ENCODE measurements at regions not wholly inside any gene's neighbourhood (a gene's known extent, or its start where the extent isn't known, plus 50 kb on each side); places are given as distances from the start of the nearest gene placed in this dataset.

DNA sequence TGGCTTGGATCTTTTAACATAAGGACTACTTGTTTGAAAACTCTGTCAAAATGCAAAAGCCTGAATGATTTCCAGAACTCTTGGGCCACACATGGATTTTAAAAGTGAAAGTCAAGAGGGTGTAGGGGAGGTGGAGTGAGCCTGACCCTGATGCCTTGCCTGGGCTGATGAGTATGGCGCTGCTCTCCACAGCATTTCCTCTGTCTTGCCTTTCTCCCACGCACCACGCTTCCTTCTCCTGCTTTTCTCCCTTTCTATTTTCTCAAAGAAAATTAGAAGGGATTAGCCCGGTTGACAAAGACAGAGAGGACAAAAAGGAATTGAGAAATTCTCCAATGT is 207.0 kb upstream of the CCDC68 start:
- Mint-ChIP-seq H3K36me3 (no peaks in the 10 kb centered on the region), H3K9me3 (peaks cover 10% of the 10 kb centered on the region), H3K4me3 (no peak overlapping the region), H3K27ac (no peak overlapping the region), H3K27me3 (peaks cover 0 to 3% of the 10 kb centered on the region in 2 donors), H3K4me1 (ENCODE audit: low read depth in 2 of 2) (no peaks in the 10 kb centered on the region)
- ATAC-seq (no peak), DNase-seq (ENCODE audit: low spot score) (no peak)

DNA sequence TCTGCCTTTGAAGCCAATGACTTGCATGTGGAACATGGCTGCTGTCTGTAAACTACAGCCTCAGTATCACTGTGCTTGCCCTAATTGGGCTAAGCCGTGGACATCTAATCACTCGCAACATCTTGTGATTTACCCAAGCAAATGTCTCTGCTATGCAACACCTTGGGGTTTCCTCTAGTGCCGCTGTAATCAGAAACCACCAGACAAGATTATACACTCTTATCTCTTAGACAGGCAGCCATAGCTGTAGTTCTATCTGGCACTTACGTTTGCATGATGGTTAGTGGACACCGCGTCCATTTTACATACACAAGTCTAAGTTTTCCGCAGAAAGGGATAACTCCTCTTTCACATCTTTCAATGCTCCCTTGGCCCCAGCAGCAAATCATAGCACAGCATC is 204.3 kb upstream of the CCDC68 start:
- no peak overlapping the region for H3K4me3 Mint-ChIP-seq
- H3K27me3 Mint-ChIP-seq = peaks cover 0 to 3% of the 10 kb centered on the region in 2 donors
- ATAC-seq (peak in 1 of 2 donors; percentile 13), DNase-seq (ENCODE audit: low spot score) (no peak)
- H3K27ac Mint-ChIP-seq = no peak overlapping the region
- peaks cover 5% of the 10 kb centered on the region for H3K9me3 Mint-ChIP-seq
- H3K36me3 Mint-ChIP-seq = no peaks in the 10 kb centered on the region
- H3K4me1 Mint-ChIP-seq (ENCODE audit: low read depth in 2 of 2) = no peaks in the 10 kb centered on the region

DNA sequence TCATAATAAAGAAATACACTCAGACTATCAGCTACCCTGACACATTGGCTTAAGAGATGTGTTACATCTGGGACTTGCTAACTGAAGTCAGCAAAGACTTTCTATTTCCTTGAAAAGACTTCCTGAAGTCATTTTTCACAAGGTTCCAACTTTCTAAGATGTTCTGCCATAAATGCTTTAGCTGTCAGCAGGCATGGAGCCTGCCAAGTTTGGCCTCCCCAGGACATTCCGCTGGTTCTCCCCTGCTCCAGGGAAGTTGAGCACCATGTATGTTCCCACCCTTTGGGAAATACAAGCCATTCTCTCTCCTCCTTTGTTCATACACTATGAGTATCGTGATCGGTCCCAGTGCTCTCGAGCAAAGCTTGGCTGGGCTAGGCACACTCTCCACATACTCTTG is 202.7 kb upstream of the CCDC68 start:
- no peak overlapping the region for H3K27ac Mint-ChIP-seq
- DNase-seq (ENCODE audit: low spot score) (no peak), ATAC-seq (no peak)
- no peak overlapping the region for H3K4me3 Mint-ChIP-seq
- H3K9me3 Mint-ChIP-seq = peaks cover 5% of the 10 kb centered on the region
- no peaks in the 10 kb centered on the region for H3K27me3 Mint-ChIP-seq
- no peaks in the 10 kb centered on the region for H3K36me3 Mint-ChIP-seq
- no peaks in the 10 kb centered on the region for H3K4me1 Mint-ChIP-seq (ENCODE audit: low read depth in 2 of 2)

DNA sequence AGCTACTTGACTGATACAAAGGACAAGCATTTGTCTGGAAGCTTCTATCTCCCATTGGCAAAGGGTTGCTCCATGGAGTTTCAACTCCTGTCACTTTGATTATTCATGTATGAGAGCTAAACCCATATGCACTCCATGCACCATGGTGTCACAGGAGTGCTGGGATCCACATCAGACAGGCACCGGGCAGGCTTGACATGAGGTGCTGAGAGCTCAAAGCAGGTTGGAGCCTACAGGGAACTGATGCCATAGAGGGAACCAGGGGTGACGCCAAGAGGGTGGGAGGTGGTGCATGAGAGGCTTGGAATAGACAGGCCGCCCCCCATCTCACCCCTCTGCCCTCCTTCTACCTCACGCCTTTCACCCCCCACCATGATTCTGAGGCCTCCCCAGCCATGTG is 199.8 kb upstream of the CCDC68 start:
- no peak for DNase-seq (ENCODE audit: low spot score)
- no peak overlapping the region for H3K27ac Mint-ChIP-seq
- H3K4me1 Mint-ChIP-seq (ENCODE audit: low read depth in 2 of 2) = no peaks in the 10 kb centered on the region
- H3K4me3 Mint-ChIP-seq = no peak overlapping the region
- peaks cover 5% of the 10 kb centered on the region for H3K9me3 Mint-ChIP-seq
- ATAC-seq = no peak
- no peaks in the 10 kb centered on the region for H3K36me3 Mint-ChIP-seq
- no peaks in the 10 kb centered on the region for H3K27me3 Mint-ChIP-seq

DNA sequence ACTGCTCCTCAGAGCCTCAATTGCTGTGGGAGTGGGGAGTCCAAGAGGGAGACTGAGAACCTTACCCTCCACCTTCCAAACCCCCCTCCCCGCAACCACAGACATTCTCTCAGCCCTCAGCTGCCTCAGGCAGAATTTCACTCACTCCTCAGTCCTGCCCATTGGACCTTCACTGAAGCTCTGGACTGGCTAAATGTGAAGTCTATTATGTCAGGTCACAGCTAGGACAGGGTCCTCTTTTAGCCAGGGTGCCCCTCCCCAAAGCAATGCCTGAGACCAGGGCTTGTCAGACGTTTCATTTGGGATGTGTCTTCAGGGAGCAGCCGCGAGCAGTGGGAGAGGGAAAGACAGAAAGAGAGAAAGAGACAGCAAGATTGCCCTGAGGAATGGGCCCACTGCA is 199.3 kb upstream of the CCDC68 start:
- Mint-ChIP-seq H3K4me3 (no peak overlapping the region), H3K9me3 (peaks cover 5% of the 10 kb centered on the region), H3K4me1 (ENCODE audit: low read depth in 2 of 2) (no peaks in the 10 kb centered on the region), H3K27me3 (no peaks in the 10 kb centered on the region), H3K36me3 (no peaks in the 10 kb centered on the region), H3K27ac (no peak overlapping the region)
- ATAC-seq (no peak), DNase-seq (ENCODE audit: low spot score) (no peak)

DNA sequence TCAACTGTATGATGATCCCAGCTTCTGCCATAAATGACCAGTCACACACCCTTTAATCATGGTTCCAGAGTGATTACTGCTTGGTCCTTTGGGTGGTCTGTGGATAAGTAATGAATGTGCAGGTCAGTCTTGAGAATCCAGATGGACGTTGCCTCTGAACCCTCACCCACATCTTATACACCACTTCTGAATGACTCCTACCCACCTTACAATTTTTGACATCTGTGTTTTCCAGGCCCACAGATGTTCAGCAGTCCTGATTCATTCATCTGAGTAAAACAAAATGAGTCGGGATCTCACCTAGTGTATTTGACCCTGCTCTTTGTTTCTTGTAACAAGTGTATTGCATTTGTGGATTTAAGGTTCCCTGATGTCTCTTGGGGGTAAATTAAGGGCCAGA is 194.1 kb upstream of the CCDC68 start:
- Mint-ChIP-seq H3K4me3 (no peak overlapping the region), H3K27me3 (peaks cover 0 to 12% of the 10 kb centered on the region in 2 donors), H3K9me3 (peaks cover 7% of the 10 kb centered on the region), H3K36me3 (no peaks in the 10 kb centered on the region), H3K27ac (no peak overlapping the region), H3K4me1 (ENCODE audit: low read depth in 2 of 2) (no peaks in the 10 kb centered on the region)
- no peak for ATAC-seq
- DNase-seq (ENCODE audit: low spot score) = no peak

DNA sequence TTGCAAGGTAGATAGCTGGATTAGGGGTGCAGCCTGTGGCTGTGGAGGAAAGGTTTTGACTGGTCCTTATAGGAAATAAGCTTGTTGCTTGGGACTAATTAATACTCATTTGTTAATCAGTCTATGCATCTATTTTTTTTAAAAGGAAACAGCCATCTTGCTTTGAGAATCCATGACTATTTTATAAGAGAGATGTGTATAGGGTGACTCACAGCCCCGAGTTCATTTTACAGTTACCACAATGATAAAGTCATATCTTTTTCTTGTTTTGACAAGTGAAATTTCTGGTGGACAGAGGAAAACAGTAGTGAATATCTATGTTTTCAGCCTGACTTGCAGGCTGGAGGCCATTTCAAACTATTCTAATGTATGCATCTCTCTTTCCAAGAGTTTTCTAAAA is 193.5 kb upstream of the CCDC68 start:
- ATAC-seq (no peak), DNase-seq (ENCODE audit: low spot score) (no peak)
- Mint-ChIP-seq H3K9me3 (peaks cover 7% of the 10 kb centered on the region), H3K27me3 (peaks cover 0 to 12% of the 10 kb centered on the region in 2 donors), H3K27ac (no peak overlapping the region), H3K36me3 (no peaks in the 10 kb centered on the region), H3K4me3 (no peak overlapping the region), H3K4me1 (ENCODE audit: low read depth in 2 of 2) (no peaks in the 10 kb centered on the region)

DNA sequence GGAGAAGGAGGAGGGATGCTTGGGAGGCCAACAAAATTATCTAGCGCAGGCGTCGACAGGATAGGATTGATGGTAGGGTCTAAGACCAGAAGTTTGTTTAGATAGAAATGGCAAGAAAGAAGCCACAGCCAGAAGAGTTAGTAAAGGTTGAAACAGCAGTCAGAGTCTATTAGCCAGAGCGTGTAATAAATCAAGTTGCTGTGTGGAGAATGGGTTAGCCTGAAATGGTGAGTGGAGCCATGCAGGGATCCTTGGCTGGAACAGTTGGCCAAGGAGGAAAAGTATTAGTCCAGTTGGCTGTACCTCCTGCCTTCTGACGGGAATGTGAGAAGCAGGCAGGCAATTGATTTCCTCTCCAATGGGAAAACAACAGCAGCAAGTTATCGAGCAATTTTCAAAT is 190.7 kb upstream of the CCDC68 start:
- Mint-ChIP-seq H3K27me3 (peaks cover 0 to 12% of the 10 kb centered on the region in 2 donors), H3K9me3 (peaks cover 7% of the 10 kb centered on the region), H3K4me1 (ENCODE audit: low read depth in 2 of 2) (no peaks in the 10 kb centered on the region), H3K27ac (no peak overlapping the region), H3K36me3 (no peaks in the 10 kb centered on the region), H3K4me3 (no peak overlapping the region)
- no peak for DNase-seq (ENCODE audit: low spot score)
- ATAC-seq = no peak

DNA sequence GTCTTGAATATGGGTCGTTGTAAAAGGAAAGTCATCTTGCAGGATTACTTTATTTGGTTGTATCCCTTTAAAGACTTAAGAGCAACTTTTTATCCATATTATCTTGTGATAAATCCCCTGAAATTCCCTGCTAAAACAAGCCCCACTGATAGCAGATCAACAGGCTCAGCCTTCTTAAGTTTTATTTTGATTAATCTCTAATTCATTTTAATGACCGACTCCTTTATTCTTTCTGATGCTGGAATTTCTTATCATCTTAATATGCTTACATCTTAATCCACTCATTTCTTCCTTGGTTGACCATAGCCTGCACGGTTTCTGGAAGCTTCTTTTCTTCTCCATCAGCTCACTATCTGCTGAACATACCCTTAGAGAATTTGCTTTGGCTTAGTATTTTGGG is 188.5 kb upstream of the CCDC68 start:
- no peak overlapping the region for H3K27ac Mint-ChIP-seq
- DNase-seq (ENCODE audit: low spot score) (no peak), ATAC-seq (no peak)
- no peaks in the 10 kb centered on the region for H3K4me1 Mint-ChIP-seq (ENCODE audit: low read depth in 2 of 2)
- peaks cover 0 to 14% of the 10 kb centered on the region in 2 donors for H3K27me3 Mint-ChIP-seq
- peaks cover 7% of the 10 kb centered on the region for H3K9me3 Mint-ChIP-seq
- no peak overlapping the region for H3K4me3 Mint-ChIP-seq
- no peaks in the 10 kb centered on the region for H3K36me3 Mint-ChIP-seq

DNA sequence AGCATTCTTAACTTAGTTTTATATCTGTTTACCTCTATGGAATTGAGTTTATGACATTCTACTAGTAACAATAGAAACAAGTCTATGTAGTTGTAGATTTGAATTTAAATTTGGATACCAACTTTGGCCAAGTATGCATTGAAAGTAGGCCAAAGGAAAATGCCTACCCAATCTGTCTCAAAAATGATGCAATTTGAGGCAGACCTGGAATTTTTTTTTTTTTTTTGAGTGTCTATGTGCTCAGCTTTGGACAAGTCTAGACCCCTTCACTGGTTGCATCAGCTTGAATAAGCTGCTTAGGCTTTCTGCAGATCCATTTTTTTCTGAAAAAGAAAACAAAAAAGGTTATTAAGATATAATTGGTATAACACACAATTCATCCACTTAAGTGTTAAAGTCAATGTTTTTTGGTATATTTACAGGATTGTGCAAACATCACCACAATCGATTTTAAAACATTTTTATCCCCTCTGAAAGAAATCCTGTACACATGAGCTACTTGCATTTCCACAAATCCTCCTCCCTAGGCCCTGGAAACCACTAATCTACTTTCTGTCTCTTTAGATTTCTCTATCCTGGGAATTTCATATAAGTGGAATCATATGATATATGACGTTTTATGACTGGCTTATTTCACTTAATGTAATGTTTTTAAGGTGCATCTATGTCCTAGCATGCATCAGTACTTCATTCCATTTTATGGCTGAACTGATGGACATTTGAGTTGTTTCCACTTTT is 185.1 kb upstream of the CCDC68 start:
- Mint-ChIP-seq H3K4me3 (no peak overlapping the region), H3K27ac (no peak overlapping the region), H3K4me1 (ENCODE audit: low read depth in 2 of 2) (no peaks in the 10 kb centered on the region)

DNA sequence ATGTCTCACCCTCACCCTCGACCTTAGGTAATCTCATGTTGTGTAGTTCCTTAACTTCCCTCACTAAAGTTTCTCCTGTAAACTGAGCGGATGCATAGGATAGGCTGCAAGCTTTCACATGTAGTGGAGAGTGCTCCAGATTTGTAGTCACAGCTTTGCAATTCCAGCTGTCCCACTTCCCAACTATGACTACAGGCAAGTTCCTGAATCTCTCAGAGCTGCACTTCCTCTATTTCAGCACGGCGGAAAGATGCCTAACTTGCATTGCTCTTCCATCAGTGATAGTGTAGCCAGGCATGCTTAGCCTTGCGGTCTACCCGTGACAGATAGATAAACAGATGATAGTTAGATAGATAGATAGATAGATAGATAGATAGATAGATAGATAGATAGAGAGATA is 183.1 kb upstream of the CCDC68 start:
- H3K27ac Mint-ChIP-seq = no peak overlapping the region
- peaks cover 3 to 16% of the 10 kb centered on the region in 2 donors for H3K27me3 Mint-ChIP-seq
- ATAC-seq (no peak), DNase-seq (ENCODE audit: low spot score) (no peak)
- H3K4me3 Mint-ChIP-seq = no peak overlapping the region
- no peaks in the 10 kb centered on the region for H3K9me3 Mint-ChIP-seq
- H3K4me1 Mint-ChIP-seq (ENCODE audit: low read depth in 2 of 2) = no peaks in the 10 kb centered on the region
- no peaks in the 10 kb centered on the region for H3K36me3 Mint-ChIP-seq

More for the DNA sequence above, 185.1 kb upstream of the CCDC68 start:
- no peaks in the 10 kb centered on the region for H3K36me3 Mint-ChIP-seq
- DNase-seq (ENCODE audit: low spot score) = no peak
- H3K9me3 Mint-ChIP-seq = peaks cover under 1% of the 10 kb centered on the region
- peaks cover 2 to 18% of the 10 kb centered on the region in 2 donors for H3K27me3 Mint-ChIP-seq
- ATAC-seq = no peak

DNA sequence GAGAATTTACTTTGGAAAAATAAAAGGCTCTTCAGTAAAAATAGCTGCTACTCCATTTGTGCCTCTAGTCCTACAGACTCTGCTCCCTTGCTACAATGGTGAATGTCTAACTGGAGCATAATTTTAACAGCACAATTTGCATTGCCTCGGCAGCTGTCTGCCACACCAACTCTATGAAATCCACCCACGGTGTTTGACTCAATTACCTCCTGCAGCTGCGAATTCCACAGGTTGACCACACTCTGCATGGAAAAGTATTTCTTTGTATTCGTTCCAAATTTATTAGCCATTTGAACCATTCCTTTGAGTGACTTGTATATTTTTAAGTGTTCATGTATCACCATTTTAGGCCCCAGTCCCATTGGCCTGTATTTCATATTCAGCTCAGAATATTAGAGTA is 182.1 kb upstream of the CCDC68 start:
- H3K27me3 Mint-ChIP-seq = peaks cover 3 to 16% of the 10 kb centered on the region in 2 donors
- no peak overlapping the region for H3K27ac Mint-ChIP-seq
- H3K9me3 Mint-ChIP-seq = no peaks in the 10 kb centered on the region
- H3K4me3 Mint-ChIP-seq = no peak overlapping the region
- DNase-seq (ENCODE audit: low spot score) (no peak), ATAC-seq (no peak)
- H3K36me3 Mint-ChIP-seq = no peaks in the 10 kb centered on the region
- no peaks in the 10 kb centered on the region for H3K4me1 Mint-ChIP-seq (ENCODE audit: low read depth in 2 of 2)

DNA sequence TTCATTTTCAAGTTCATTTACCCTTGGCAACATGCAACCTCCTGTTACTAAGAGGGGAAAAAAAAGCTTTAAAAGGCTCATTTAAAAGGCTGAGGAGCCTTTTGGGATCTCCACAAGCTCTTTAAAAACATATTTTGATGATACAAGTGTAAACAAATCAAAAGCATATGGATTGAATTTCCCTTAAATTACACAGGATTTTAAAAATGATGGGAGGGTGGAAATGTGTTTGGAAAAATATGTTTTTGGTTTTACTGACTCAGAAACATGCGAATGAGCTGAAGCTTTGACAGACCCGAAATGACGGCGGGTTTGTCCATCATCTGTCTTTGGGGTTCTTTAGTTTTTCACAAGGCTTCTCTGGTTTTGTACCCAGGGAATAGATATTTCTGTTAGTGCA is 180.6 kb upstream of the CCDC68 start:
- ATAC-seq (no peak), DNase-seq (ENCODE audit: low spot score) (no peak)
- Mint-ChIP-seq H3K27ac (no peak overlapping the region), H3K27me3 (peaks cover 3 to 17% of the 10 kb centered on the region in 2 donors), H3K36me3 (no peaks in the 10 kb centered on the region), H3K9me3 (no peaks in the 10 kb centered on the region), H3K4me3 (no peak overlapping the region), H3K4me1 (ENCODE audit: low read depth in 2 of 2) (no peaks in the 10 kb centered on the region)

DNA sequence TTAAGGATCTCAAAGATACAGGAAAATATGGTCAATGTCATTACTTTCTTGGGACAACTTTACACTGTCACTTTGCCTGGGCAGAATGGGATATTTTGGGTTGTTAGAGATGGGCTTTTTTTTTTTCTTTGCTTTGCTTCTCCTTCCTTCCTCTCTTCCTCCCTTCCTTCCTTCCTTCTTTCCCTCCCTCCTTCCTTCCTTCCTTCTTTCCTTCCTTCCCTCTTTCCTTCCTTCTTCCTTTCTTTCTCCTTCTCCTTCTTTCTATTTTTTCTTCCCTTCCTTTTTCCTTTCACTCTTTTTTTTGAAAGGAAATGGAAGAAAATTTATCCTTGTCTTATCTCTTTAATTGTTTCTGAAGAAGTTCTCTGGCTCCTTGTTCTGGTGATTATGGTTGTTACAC is 180.0 kb upstream of the CCDC68 start:
- Mint-ChIP-seq H3K36me3 (no peaks in the 10 kb centered on the region), H3K9me3 (no peaks in the 10 kb centered on the region), H3K4me1 (ENCODE audit: low read depth in 2 of 2) (no peaks in the 10 kb centered on the region), H3K27ac (no peak overlapping the region), H3K4me3 (no peak overlapping the region), H3K27me3 (peaks cover 3 to 22% of the 10 kb centered on the region in 2 donors)
- no peak for DNase-seq (ENCODE audit: low spot score)
- no peak for ATAC-seq

DNA sequence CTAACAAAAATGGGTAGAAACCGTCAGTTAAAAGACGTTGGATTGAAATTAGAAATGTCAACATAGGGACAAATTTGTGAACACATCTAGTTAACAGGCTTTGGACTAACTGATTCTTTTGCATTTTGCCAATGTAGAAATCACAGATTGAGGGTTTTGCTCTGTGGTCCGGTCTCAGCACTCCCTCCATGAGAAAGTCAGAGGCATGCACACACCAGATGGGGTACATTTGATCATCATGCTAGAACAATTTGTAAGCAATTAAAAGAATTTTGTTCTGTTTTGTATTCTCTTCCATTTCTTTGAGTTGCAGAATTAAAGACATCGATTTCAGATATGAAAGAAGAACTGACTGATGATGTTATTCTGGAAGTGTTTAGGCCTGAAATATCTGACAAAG is 179.1 kb upstream of the CCDC68 start:
- DNase-seq (ENCODE audit: low spot score) (no peak), ATAC-seq (no peak)
- Mint-ChIP-seq H3K27me3 (peaks cover 3 to 32% of the 10 kb centered on the region in 2 donors), H3K27ac (no peak overlapping the region), H3K36me3 (no peaks in the 10 kb centered on the region), H3K4me3 (no peak overlapping the region), H3K9me3 (no peaks in the 10 kb centered on the region), H3K4me1 (ENCODE audit: low read depth in 2 of 2) (no peaks in the 10 kb centered on the region)

Data from natural killer cell treated with Interleukin-12 subunit alpha and Interleukin-12 subunit beta and Interleukin-15 and Interleukin-18, amount 100 ng/mL, for 72 hours (primary cell).